H9 (cell line): ENCODE measurements at regions not wholly inside any gene's neighbourhood (a gene's known extent, or its start where the extent isn't known, plus 50 kb on each side); places are given as distances from the start of the nearest gene placed in this dataset.
A peak's percentile ranks its signal among the peaks of the same experiment; 100 is the strongest.

ENCODE experiments used
- DNase-seq: peaks from one replicate; pipeline ENCODE4 v3.0.0-alpha.2; 2017
- H2AFZ ChIP-seq: one replicate; pipeline ENCODE4 v1.6.1; 2013; ENCODE audit warnings: mild to moderate bottlenecking, low read length, control low read depth, moderate library complexity
- H2AK5ac ChIP-seq: 2 replicates; pipeline ENCODE4 v1.6.1; 2013; ENCODE audit warnings: low read length, control low read depth, mixed read lengths; ENCODE audit not compliant: insufficient read length
- H2BK120ac ChIP-seq: one replicate; pipeline ENCODE4 v1.6.1; 2013; ENCODE audit warnings: low read depth, mild to moderate bottlenecking, low read length, control low read depth, inconsistent platforms; ENCODE audit not compliant: poor library complexity, severe bottlenecking
- H2BK12ac ChIP-seq: 2 replicates; pipeline ENCODE4 v1.6.1; 2013; ENCODE audit warnings: low read length, control low read depth, mixed read lengths, low read depth; ENCODE audit not compliant: insufficient read length
- H2BK15ac ChIP-seq: 2 replicates; pipeline ENCODE4 v1.6.1; 2013; ENCODE audit warnings: low read depth, low read length, control low read depth
- H2BK20ac ChIP-seq: one replicate; pipeline ENCODE4 v1.6.1; 2013; ENCODE audit warnings: low read depth, mild to moderate bottlenecking, low read length, control low read depth, inconsistent platforms; ENCODE audit not compliant: poor library complexity, severe bottlenecking
- H2BK5ac ChIP-seq: 2 replicates; pipeline ENCODE4 v1.6.1; 2013; ENCODE audit warnings: low read length, control low read depth, mixed read lengths; ENCODE audit not compliant: insufficient read length
- H3K14ac ChIP-seq: 2 replicates; pipeline ENCODE4 v1.6.1; 2013; ENCODE audit warnings: low read length, control low read depth; ENCODE audit not compliant: insufficient read depth
- H3K18ac ChIP-seq: 2 replicates; pipeline ENCODE4 v1.6.1; 2013; ENCODE audit warnings: low read depth, mild to moderate bottlenecking, mixed read lengths, low read length, control low read depth; ENCODE audit not compliant: insufficient read length
- H3K23ac ChIP-seq: 2 replicates; pipeline ENCODE4 v1.6.1; 2013; ENCODE audit warnings: low read length, control low read depth, mixed read lengths, low read depth; ENCODE audit not compliant: insufficient read length
- H3K23me2 ChIP-seq: 2 replicates; pipeline ENCODE4 v1.6.1; 2013; ENCODE audit warnings: low read depth, mild to moderate bottlenecking, mixed read lengths, low read length, control low read depth; ENCODE audit not compliant: insufficient read length, poor library complexity, severe bottlenecking
- H3K27ac ChIP-seq: 2 replicates; pipeline ENCODE4 v1.5.1; 2013; ENCODE audit warnings: low read length, control low read depth, mixed read lengths, low read depth; ENCODE audit not compliant: insufficient read length
- H3K27me3 ChIP-seq: 2 replicates; pipeline ENCODE4 v1.6.1; 2013; ENCODE audit warnings: low read length, control low read depth, inconsistent platforms; ENCODE audit not compliant: insufficient read depth
- H3K4ac ChIP-seq: 2 replicates; pipeline ENCODE4 v1.6.1; 2013; ENCODE audit warnings: low read depth, mild to moderate bottlenecking, control low read depth, inconsistent platforms, low read length, moderate library complexity
- H3K4me1 ChIP-seq: 2 replicates; pipeline ENCODE4 v1.6.1; 2013; ENCODE audit warnings: low read length, control low read depth, inconsistent platforms; ENCODE audit not compliant: insufficient read depth
- H3K4me2 ChIP-seq: 2 replicates; pipeline ENCODE4 v1.6.1; 2013; ENCODE audit warnings: low read length, control low read depth, mixed read lengths; ENCODE audit not compliant: insufficient read length, insufficient read depth
- H3K56ac ChIP-seq: 2 replicates; pipeline ENCODE4 v1.6.1; 2013; ENCODE audit warnings: low read depth, mild to moderate bottlenecking, mixed read lengths, low read length, control low read depth; ENCODE audit not compliant: insufficient read length
- H3K79me1 ChIP-seq: 2 replicates; pipeline ENCODE4 v1.6.1; 2013; ENCODE audit warnings: low read depth, mild to moderate bottlenecking, moderate library complexity, low read length, control low read depth, inconsistent platforms; ENCODE audit not compliant: insufficient read depth, poor library complexity, severe bottlenecking
- H3K79me2 ChIP-seq: 2 replicates; pipeline ENCODE4 v1.6.1; 2013; ENCODE audit warnings: low read length, control low read depth, inconsistent platforms; ENCODE audit not compliant: insufficient read depth
- H3K9ac ChIP-seq: 2 replicates; pipeline ENCODE4 v1.6.1; 2013; ENCODE audit warnings: low read length, control low read depth, mixed read lengths; ENCODE audit not compliant: insufficient read length; ENCODE audit errors: extremely low read depth
- H3K9me3 ChIP-seq: one replicate; pipeline ENCODE4 v1.6.1; 2013; ENCODE audit warnings: low read depth, low read length, inconsistent platforms; ENCODE audit not compliant: control insufficient read depth
- H3T11ph ChIP-seq: one replicate; pipeline ENCODE4 v1.6.1; 2013; ENCODE audit warnings: mild to moderate bottlenecking, low read length, control low read depth, inconsistent platforms
- H4K20me1 ChIP-seq: one replicate; pipeline ENCODE4 v1.6.1; 2013; ENCODE audit not compliant: control insufficient read depth, insufficient read length, insufficient read depth
- H4K5ac ChIP-seq: 2 replicates; pipeline ENCODE4 v1.6.1; 2013; ENCODE audit warnings: low read depth, mild to moderate bottlenecking, mixed read lengths, low read length, control low read depth; ENCODE audit not compliant: insufficient read length
- H4K8ac ChIP-seq: replicated peaks from 2 replicates; pipeline ENCODE4 v1.6.1; 2013; ENCODE audit warnings: low read length, control low read depth, mixed read lengths, low read depth; ENCODE audit not compliant: insufficient read length
- H4K91ac ChIP-seq: 2 replicates; pipeline ENCODE4 v1.6.1; 2013; ENCODE audit warnings: low read depth, mild to moderate bottlenecking, moderate library complexity, mixed read lengths, low read length, control low read depth; ENCODE audit not compliant: insufficient read length
- H3K27ac Mint-ChIP-seq, 3 experiments: 2 replicates in 2 of 3; 3 replicates in 1 of 3; pipeline ENCODE4 v1.8.0; 2020 to 2021; ENCODE audit warnings: mixed read lengths in 3 of 3, mild to moderate bottlenecking in 1 of 3, moderate library complexity in 1 of 3
- H3K27me3 Mint-ChIP-seq: 2 replicates; pipeline ENCODE4 v1.8.0; 2021; ENCODE audit warnings: low read depth, mild to moderate bottlenecking, moderate library complexity, mixed read lengths
- H3K36me3 Mint-ChIP-seq, 3 experiments: 2 replicates in 2 of 3; 3 replicates in 1 of 3; pipeline ENCODE4 v1.8.0; 2020 to 2021; ENCODE audit warnings: low read depth in 3 of 3, mixed read lengths in 3 of 3; ENCODE audit not compliant: insufficient read depth in 1 of 3
- H3K4me1 Mint-ChIP-seq, 2 experiments: 2 replicates each; pipeline ENCODE4 v1.8.0; 2020; ENCODE audit warnings: mixed read lengths in 2 of 2
- H3K4me3 Mint-ChIP-seq, 2 experiments: 2 replicates in 1 of 2; 3 replicates in 1 of 2; pipeline ENCODE4 v1.8.0; 2020 to 2021; ENCODE audit warnings: mild to moderate bottlenecking in 2 of 2, mixed read lengths in 2 of 2, moderate library complexity in 1 of 2
- H3K9me3 Mint-ChIP-seq, 2 experiments: 2 replicates in 1 of 2; 3 replicates in 1 of 2; pipeline ENCODE4 v1.8.0; 2020; ENCODE audit warnings: mild to moderate bottlenecking in 2 of 2, mixed read lengths in 2 of 2, moderate library complexity in 1 of 2
- WGBS: extraction: QIAGEN DNeasy Blood & Tissue Kit; methylation state at CpG from one replicate; pipeline ENCODE4 v1.1.7; 2013; ENCODE audit warnings: missing lambda C conversion rate, low lambda C conversion rate, mixed read lengths; ENCODE audit not compliant: insufficient read length; ENCODE audit errors: extremely low coverage; 5-methylcytosine and 5-hydroxymethylcytosine counted together
- TF ChIP-seq, protein P1 (sequence below): fragments of 200-600 bp; sonication (generic); conservative IDR thresholded peaks from 3 replicates; pipeline ENCODE4 v1.8.0; 2021; ENCODE audit warnings: antibody characterized with exemption, mild to moderate bottlenecking

DNA sequence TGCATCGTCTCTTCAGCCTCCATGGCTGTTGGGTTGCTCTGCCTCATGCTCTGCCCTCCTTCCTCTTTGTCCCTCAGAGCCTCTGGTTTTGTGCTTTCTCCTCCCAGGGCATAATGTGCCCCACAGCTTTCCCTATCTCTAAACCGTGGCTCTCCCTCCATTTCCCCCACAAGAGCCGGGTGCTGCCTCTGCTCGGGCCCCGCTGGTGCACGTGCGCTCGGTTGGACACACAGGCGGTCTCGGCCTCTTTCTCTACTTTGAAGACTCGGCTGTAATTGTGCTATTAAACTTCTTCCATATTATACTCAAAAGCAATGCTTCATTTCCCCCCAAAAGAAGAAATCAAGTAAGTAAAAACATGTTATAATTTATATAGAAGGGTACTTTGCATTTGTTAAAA is 109.7 kb upstream of the KLF14 start:
- no peaks in the 10 kb centered on the region for H3K79me1 ChIP-seq
- no peak overlapping the region for H2BK20ac ChIP-seq
- H3K4me1 ChIP-seq, result no peaks in the 10 kb centered on the region
- no peak overlapping the region; a peak in 1 of 5 replicates for H3K4me3 Mint-ChIP-seq
- H4K20me1 ChIP-seq, result no peaks in the 10 kb centered on the region
- H4K5ac ChIP-seq, result no peak overlapping the region
- H3T11ph ChIP-seq, result no peak overlapping the region
- H3K4ac ChIP-seq, result no peak overlapping the region
- H2BK15ac ChIP-seq, result no peak overlapping the region
- no peak overlapping the region for H3K56ac ChIP-seq
- no peak overlapping the region for H3K18ac ChIP-seq
- no peak overlapping the region for H2BK5ac ChIP-seq
- no peak overlapping the region for H3K9ac ChIP-seq
- WGBS, result no CpG with 5 or more reads among the region's 11 CpGs
- no peak overlapping the region for H3K4me2 ChIP-seq
- H2BK120ac ChIP-seq, result no peak overlapping the region
- no peaks in the 10 kb centered on the region for H3K9me3 Mint-ChIP-seq
- no peak overlapping the region for H3K14ac ChIP-seq
- peaks cover 5% of the 10 kb centered on the region for H3K27me3 Mint-ChIP-seq
- H3K9me3 ChIP-seq, result no peaks in the 10 kb centered on the region
- no peak for DNase-seq
- no peak overlapping the region for H4K8ac ChIP-seq
- no peaks in the 10 kb centered on the region for H3K4me1 Mint-ChIP-seq
- TF ChIP-seq, protein P1, sequence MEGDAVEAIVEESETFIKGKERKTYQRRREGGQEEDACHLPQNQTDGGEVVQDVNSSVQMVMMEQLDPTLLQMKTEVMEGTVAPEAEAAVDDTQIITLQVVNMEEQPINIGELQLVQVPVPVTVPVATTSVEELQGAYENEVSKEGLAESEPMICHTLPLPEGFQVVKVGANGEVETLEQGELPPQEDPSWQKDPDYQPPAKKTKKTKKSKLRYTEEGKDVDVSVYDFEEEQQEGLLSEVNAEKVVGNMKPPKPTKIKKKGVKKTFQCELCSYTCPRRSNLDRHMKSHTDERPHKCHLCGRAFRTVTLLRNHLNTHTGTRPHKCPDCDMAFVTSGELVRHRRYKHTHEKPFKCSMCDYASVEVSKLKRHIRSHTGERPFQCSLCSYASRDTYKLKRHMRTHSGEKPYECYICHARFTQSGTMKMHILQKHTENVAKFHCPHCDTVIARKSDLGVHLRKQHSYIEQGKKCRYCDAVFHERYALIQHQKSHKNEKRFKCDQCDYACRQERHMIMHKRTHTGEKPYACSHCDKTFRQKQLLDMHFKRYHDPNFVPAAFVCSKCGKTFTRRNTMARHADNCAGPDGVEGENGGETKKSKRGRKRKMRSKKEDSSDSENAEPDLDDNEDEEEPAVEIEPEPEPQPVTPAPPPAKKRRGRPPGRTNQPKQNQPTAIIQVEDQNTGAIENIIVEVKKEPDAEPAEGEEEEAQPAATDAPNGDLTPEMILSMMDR, result no peak
- no peak overlapping the region for H2BK12ac ChIP-seq
- H2AFZ ChIP-seq, result no peak overlapping the region
- no peak overlapping the region for H4K91ac ChIP-seq
- H3K27me3 ChIP-seq, result no peaks in the 10 kb centered on the region
- no peak overlapping the region for H3K23ac ChIP-seq
- no peaks in the 10 kb centered on the region for H3K23me2 ChIP-seq
- H3K36me3 Mint-ChIP-seq, result no peaks in the 10 kb centered on the region
- H2AK5ac ChIP-seq, result no peak overlapping the region
- H3K27ac ChIP-seq, result no peak overlapping the region
- H3K27ac Mint-ChIP-seq, result peak overlapping the region in 1 of 3 experiments; percentile 76; a peak in 1 of 7 replicates
- no peaks in the 10 kb centered on the region for H3K79me2 ChIP-seq
